DMS79 treated with DMSO at 0.1 percent for 48 hours (cell line): ENCODE measurements at regions not wholly inside any gene's neighbourhood (a gene's known extent, or its start where the extent isn't known, plus 50 kb on each side); places are given as distances from the start of the nearest gene placed in this dataset.

Experiments used
- DNase-seq: peaks from one replicate; lab custom pipeline; 2025; lab: John Stamatoyannopoulos, UW

DNA sequence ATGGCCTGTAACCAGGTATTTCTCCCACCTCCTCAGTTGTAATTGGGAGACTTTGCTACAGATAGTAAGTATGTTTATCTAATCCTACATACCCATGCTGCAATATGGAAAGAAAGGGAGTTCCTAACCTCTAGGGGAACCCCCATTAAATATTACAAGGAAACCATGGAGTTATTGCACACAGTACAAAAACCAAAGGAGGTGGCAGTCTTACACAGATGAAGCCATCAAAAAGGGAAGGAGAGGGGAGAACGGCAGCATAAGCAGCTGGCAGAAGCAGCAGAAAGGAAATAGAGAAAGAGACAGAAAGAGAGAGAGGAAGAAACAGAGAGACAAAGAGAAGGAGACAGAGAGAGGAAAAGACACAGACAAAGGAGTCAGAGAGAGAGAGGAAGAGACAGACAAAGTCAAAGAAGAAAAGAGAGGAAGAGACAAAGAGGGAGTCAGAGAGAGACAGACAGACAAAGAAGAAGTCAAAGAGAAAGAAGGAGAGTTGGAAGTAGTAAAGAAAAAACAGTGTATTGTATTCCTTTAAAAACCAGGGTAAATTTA is 142.9 kb downstream of the FASLG start:
- no peak for DNase-seq

GRCh38 chr1:172809750-172810149 is 150.8 kb downstream of the FASLG start:
- no peak for DNase-seq

- no peak for DNase-seq
Observed at GRCh38 chr1:172810480-172811175, 151.7 kb downstream of the FASLG start.

DNA sequence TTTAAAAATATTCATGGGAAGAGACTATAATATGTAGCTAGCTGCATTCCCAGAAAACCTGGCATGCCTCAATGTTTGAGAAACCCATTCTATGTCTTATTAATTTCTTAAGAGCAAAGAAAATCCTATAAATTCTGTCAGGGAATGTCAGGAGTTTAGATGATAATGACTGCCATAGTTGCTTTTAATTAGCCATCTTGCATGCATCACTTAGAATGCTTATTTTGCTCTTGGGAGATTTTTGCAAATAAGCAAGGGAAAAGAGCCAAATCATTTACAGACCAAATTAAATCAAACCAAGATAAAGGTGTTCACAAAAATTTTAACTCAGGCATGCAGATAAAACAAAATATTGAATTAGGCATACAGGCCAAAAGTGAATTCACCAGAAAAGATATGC is 152.8 kb downstream of the FASLG start:
- no peak for DNase-seq

DNA sequence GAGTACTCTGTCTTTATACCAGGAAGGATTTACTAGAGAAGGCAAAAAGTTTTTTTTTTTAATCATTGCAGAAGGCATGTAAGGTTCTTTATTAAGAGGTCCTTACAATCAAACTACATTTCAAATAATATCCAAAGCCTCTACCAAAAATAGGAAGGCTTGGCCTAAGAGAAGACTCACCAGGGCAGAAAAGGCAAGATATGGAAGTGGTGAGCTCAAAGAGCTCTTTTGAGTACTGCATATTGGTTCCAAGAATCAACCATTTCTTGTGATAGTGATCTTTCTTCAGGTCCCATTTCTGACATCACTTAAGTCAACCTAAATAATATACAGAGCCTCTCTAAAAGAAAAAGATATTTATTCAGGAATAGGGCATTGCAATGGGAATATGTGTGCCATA is 153.2 kb downstream of the FASLG start:
- DNase-seq = no peak

GRCh38 chr1:172813330-172813729 is 154.4 kb downstream of the FASLG start:
- no peak for DNase-seq

DNA sequence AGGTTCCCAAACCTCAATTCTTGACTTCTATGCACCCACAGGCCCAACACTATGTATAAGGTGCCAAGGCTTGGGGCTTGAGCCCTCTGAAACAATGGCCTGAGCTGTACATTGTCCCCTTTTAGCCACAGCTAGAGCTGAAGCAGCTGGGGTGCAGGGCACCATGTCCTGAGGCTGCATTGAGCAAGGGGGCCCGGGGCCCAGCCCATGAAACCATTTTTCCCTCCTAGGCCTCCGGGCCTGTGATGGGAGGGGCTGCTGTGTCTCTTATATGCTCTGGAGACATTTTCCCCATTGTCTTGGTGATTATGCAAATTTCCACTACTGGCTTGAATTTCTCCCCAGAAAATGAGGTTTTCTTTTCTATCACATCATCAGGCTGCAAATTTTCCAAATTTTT is 155.5 kb downstream of the FASLG start:
- DNase-seq = no peak

DNA sequence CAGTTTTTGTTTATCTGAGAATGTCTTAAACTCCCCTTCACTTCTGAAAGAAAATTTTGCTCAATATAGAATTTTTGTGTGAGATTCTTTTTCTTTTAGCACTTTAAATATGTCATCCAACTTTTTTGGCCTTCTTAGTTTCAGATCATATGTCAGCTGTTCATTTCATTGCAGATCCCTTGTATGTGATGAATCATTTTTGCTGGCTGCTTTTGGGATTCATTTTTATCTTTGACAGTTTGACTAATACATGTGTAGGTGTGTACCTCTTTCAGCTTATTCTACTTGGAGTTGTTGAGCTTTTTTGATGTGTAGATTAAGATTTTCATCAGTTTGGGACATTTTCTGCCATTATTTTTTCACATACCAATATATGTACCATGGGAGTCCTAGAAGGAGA is 156.8 kb downstream of the FASLG start:
- no peak for DNase-seq

DNA sequence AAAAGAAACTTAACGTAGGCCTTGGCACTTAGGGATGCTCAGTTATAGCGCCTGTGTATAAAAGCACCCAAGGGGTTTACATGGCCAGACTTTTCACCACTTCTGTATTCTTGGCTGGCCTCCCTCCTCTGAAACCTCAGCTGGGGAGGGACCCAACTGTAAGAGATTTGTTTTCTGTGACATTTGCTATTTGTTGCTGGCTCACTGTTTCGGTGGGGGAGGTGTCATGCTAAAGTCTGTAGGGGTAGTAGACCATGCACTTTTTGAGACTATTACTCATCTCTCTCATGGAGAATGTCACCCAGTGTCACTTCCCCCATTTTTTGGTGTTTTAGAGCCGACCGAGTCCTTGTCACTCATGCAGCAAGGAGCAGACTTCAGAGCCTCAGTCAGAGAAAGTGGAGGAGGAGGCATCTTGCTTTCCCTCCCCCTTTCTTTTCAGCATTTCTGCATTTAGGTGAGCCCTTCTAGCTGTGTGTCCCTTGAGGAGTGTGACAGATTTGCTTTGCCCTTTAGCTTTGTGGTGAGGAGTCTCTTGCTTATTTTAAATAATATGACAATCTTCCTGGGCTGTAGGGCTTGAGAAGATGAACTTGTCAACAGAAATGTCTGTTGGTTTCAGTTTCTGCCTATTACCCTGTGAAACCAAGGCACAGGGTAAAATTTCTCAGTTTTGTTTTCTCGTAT is 160.1 kb downstream of the FASLG start:
- no peak for DNase-seq

DNA sequence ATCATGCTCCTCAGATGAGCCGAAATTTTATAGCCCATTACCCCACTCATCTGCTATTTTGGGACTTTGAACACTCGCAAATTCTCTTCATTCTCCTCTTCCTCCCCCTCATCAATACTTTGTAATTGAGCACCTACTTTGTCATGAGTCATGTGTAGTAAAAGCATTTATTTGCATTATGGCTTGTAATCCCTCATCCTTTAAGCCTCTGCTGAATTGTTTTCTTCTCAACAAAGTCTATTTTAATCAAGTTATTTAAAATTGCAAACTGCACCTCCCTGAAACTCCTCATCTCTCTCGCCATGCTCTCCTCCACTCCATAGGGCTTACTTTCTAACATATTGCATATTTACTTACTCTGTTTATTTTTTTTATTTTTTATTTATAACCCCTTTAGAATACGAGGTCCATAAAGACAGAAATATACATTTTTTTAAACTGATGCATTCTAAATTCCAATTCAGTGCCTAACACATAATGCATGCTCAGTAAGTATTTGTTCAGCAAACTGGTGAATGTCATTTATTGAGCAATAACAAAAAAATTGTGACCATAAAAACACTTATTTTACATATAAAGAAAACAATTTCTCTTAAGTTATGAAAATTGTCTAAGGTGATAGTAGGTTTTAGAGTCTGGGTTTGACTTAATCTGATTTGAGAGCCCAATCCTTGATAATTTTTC is 161.7 kb downstream of the FASLG start:
- no peak for DNase-seq

DNA sequence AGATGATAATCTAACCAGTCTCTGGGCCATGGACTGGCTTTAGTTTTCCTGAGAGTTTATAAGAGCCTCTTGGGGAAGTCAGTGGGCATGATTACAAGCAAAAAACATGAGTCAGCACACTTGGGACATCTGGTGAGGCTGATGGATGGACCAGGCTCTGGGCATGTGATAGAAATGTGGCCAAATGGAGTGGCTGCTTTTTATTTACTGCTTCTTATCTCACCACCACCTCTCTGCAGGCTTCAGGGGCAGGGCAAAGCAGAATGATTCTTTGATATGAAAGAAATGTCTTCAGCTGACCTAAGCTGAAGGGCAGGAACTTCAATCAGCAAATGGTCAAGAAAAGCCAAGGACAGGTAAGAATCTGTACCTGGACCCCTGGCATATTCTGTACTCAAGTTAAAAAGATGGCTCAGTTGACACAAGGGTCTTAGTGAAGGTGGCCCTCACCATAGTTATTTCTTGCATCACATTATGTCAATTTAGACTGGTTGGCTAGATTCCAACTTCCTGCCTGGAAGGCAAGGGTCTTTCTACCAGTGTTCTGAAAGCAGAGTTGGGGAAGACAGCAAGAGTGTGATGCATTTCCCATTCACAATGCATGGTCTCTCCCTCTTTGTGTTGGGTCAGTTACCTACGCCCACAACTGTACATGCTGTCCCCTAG is 162.8 kb downstream of the FASLG start:
- DNase-seq = no peak

GRCh38 chr1:172822886-172823285 is 164.0 kb downstream of the FASLG start:
- no peak for DNase-seq

- DNase-seq = no peak
Observed at GRCh38 chr1:172823534-172823933, 164.6 kb downstream of the FASLG start.

GRCh38 chr1:172824209-172824608 is 165.3 kb downstream of the FASLG start:
- DNase-seq = no peak

GRCh38 chr1:172826096-172826741 is 167.3 kb downstream of the FASLG start:
- DNase-seq = no peak

GRCh38 chr1:172827301-172827700 is 168.4 kb downstream of the FASLG start:
- no peak for DNase-seq

DNA sequence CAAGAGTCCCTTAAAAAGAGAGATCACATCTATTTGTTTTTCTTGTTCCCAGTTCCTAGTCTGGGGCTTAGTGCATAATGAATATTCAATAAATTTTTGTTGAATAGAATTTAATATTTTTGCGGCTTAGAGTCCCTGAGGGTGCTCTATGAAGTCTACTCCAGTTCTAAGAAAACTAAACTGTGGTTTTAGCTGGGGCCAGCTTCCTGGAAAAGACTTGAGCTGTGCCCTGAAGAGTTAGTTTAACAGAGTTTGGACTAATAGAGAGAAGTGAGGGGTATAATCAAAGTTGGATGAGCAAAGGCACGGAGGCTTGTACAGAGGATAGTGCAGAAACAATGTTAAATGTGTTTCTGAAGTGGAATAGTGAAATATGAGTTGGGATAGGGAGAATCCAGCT is 168.9 kb downstream of the FASLG start:
- DNase-seq = no peak

GRCh38 chr1:172832006-172832725 is 173.3 kb downstream of the FASLG start:
- DNase-seq = no peak

DNA sequence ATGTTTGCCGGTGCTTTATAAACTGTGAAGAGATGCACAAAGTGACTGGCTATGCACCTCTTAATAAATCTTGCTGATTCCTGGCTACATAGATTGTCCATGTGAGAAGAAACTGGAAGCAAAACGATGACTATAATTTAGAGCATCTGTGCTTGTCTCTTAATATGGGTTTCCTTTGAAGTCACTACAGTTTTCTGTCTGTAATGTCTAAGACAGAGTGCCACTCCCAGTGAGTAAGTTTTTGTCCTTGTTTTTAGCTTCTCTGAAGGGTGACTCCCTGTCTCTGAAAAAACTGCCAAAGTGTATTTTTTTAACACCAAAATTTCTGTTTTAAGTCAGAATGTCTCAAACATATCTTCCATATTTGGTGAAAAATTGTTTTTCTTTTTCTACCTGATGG is 175.1 kb downstream of the FASLG start:
- DNase-seq = no peak

GRCh38 chr1:172834609-172835008 is 175.7 kb downstream of the FASLG start:
- no peak for DNase-seq

DNA sequence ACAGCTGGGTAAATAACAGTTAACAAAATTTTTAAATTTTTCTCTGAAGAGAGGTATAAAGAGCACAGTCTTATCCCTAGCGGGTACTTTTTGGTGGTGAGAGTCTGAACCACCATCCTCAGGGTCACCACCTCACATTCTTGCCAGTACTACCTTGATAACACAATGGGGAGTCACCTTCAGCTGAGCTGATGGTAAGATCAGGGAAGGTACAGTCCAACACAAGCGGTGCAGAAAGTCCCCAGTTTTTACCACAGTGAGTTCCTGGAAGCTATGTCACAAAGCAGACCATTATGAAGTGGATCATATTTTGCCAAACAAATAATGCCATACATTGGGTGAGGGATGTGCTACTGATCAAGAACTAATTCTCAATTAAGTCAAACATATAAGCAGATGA is 176.9 kb downstream of the FASLG start:
- no peak for DNase-seq
